IMR-90 (cell line): ENCODE measurements at regions not wholly inside any gene's neighbourhood (a gene's known extent, or its start where the extent isn't known, plus 50 kb on each side); places are given as distances from the start of the nearest gene placed in this dataset.

Experiments used
- BHLHE40 ChIP-seq: fragments of 150-350 bp; IDR thresholded peaks from 2 replicates; pipeline ENCODE4 v1.6.1; 2016; ENCODE audit warnings: mild to moderate bottlenecking, low read depth, low read length
- CHD1 ChIP-seq: IDR thresholded peaks from 2 replicates; pipeline ENCODE4 v1.6.1; 2012; ENCODE audit warnings: low read depth, low read length, improper control_type of control experiment
- FOS ChIP-seq: fragments of 150-350 bp; IDR thresholded peaks from 2 replicates; pipeline ENCODE4 v1.6.1; 2016; ENCODE audit warnings: low read depth, low read length
- MAFK ChIP-seq: IDR thresholded peaks from 2 replicates; pipeline ENCODE4 v1.6.1; 2012; ENCODE audit warnings: low read depth, low read length, improper control_type of control experiment
- MXI1 ChIP-seq: IDR thresholded peaks from 2 replicates; pipeline ENCODE4 v1.6.1; 2012; ENCODE audit warnings: low read depth, mild to moderate bottlenecking, low read length, moderate library complexity, borderline replicate concordance
- NFE2L2 ChIP-seq: fragments of 150-350 bp; IDR thresholded peaks from 2 replicates; pipeline ENCODE4 v1.6.1; 2016; ENCODE audit warnings: low read depth, mild to moderate bottlenecking, low read length
- POLR2A ChIP-seq: IDR thresholded peaks from 2 replicates; pipeline ENCODE4 v1.6.1; 2012; ENCODE audit warnings: mild to moderate bottlenecking, low read depth, low read length
- RAD21 ChIP-seq: IDR thresholded peaks from 2 replicates; pipeline ENCODE4 v1.6.1; 2012; ENCODE audit warnings: low read length, improper control_type of control experiment
- RFX5 ChIP-seq: IDR thresholded peaks from 2 replicates; pipeline ENCODE4 v1.8.0; 2012; ENCODE audit warnings: low read depth, mild to moderate bottlenecking, low read length, moderate library complexity
- TF ChIP-seq, protein P1 (sequence below): conservative IDR thresholded peaks from 2 replicates; pipeline ENCODE4 v1.5.1; 2012; ENCODE audit warnings: mild to moderate bottlenecking, low read depth, low read length, improper control_type of control experiment

DNA sequence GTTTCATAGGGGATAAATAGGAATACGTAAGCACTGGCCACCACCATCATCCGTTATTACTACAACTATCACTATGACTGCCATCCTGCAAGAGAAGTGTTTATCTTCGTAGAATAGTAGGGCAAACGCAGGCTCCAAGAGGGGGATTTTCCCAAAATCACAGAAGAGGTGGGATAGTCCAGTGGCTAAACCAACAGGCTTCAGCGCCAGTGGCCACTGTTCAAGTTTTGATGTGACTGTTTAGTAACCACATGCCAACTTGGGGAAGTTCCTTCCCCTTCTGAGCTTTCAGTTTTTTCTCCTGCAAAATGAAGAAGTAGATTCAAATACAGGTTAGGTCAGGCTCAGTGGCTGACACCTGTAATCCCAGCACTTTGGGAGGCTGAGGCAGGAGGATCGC lies 60.7 kb upstream of the GRIN2A start:
- TF ChIP-seq, protein P1, sequence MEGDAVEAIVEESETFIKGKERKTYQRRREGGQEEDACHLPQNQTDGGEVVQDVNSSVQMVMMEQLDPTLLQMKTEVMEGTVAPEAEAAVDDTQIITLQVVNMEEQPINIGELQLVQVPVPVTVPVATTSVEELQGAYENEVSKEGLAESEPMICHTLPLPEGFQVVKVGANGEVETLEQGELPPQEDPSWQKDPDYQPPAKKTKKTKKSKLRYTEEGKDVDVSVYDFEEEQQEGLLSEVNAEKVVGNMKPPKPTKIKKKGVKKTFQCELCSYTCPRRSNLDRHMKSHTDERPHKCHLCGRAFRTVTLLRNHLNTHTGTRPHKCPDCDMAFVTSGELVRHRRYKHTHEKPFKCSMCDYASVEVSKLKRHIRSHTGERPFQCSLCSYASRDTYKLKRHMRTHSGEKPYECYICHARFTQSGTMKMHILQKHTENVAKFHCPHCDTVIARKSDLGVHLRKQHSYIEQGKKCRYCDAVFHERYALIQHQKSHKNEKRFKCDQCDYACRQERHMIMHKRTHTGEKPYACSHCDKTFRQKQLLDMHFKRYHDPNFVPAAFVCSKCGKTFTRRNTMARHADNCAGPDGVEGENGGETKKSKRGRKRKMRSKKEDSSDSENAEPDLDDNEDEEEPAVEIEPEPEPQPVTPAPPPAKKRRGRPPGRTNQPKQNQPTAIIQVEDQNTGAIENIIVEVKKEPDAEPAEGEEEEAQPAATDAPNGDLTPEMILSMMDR: no peak
- no peak for TF ChIP-seq BHLHE40
- TF ChIP-seq NFE2L2: no peak
- no peak for TF ChIP-seq MXI1
- TF ChIP-seq RFX5: no peak
- TF ChIP-seq POLR2A: no peak
- no peak for TF ChIP-seq RAD21
- no peak for TF ChIP-seq CHD1
- no peak for TF ChIP-seq FOS
- no peak for TF ChIP-seq MAFK
